ENCODE measurements at regions not wholly inside any gene's neighbourhood (a gene's known extent, or its start where the extent isn't known, plus 50 kb on each side); places are given as distances from the start of the nearest gene placed in this dataset.

DNA sequence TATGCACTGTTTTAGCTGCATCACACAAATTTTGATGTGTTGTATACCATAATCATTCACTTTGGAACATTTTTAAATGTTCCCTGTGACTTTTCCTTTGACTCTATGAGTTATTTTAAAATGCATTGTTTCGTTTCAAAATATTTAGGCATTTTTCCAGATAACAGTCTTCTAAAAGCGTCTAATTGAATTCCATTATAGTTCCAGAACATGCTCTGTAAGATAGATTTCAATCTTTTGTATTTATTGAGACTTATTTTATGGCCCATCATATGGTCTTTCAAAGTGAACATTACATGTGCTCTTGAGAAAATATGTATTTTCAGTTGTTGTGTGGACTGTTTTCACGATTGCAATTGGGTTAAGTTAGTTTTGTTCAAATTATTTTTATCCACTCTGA is 98.7 kb upstream of the ARHGAP5 start:
- TF ChIP-seq, protein P1, sequence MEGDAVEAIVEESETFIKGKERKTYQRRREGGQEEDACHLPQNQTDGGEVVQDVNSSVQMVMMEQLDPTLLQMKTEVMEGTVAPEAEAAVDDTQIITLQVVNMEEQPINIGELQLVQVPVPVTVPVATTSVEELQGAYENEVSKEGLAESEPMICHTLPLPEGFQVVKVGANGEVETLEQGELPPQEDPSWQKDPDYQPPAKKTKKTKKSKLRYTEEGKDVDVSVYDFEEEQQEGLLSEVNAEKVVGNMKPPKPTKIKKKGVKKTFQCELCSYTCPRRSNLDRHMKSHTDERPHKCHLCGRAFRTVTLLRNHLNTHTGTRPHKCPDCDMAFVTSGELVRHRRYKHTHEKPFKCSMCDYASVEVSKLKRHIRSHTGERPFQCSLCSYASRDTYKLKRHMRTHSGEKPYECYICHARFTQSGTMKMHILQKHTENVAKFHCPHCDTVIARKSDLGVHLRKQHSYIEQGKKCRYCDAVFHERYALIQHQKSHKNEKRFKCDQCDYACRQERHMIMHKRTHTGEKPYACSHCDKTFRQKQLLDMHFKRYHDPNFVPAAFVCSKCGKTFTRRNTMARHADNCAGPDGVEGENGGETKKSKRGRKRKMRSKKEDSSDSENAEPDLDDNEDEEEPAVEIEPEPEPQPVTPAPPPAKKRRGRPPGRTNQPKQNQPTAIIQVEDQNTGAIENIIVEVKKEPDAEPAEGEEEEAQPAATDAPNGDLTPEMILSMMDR (conservative IDR thresholded peaks at IDR 0.05; ENCODE audit: low read length): no peak
- TF ChIP-seq EZH2phosphoT487 (IDR thresholded peaks at IDR 0.05; ENCODE audit: borderline replicate concordance): no peak
